Kidney glomerular epithelial cell (primary cell): ENCODE measurements at regions not wholly inside any gene's neighbourhood (a gene's known extent, or its start where the extent isn't known, plus 50 kb on each side); places are given as distances from the start of the nearest gene placed in this dataset.
"Not testable (repeated sequence)": the region's sequence is repeated elsewhere in the genome, so short reads cannot be mapped to it uniquely, and the experiment has no call there.

ENCODE experiments used
- DNase-seq: peaks from one replicate; lab custom pipeline; 2025; lab: John Stamatoyannopoulos, UW

DNA sequence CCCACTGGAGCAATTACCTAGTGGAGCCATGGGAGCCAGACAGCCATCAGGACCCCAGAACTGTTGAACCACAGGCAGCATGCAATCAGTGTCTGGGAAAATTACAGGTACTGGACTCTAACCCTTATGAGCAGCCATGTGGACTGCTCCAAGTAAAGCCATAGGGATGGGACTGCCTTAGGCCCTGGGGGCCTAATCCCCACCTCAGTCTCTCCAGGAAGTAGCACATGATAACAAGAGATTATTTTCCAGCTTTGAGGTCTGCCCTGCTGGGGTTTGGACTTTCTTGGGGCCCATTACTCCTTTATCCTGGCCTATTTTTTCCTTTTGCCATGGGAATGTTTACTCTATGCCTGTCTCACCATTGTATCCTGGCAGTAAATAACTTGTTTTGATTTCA lies 226.8 kb downstream of the AEBP2 start:
- no peak for DNase-seq

DNA sequence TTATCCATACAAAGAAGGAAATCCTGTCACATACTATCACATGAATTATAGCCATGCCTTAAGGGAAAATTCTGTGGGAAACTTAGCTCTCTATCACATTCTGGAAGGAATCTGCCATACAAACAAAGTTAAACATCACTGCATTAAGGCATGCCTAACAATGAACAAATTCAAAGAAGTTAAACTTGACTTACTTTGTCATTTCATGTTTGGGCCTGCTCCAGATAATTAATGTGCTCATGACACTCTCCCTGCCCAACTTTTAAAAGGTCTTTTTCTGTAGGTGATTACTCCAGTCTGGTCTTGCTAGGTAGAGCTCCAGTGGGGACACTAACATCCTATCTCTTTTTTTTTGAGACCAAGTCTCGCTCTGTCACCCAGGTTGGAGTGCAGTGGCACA lies 230.5 kb downstream of the AEBP2 start:
- DNase-seq, result no peak

DNA sequence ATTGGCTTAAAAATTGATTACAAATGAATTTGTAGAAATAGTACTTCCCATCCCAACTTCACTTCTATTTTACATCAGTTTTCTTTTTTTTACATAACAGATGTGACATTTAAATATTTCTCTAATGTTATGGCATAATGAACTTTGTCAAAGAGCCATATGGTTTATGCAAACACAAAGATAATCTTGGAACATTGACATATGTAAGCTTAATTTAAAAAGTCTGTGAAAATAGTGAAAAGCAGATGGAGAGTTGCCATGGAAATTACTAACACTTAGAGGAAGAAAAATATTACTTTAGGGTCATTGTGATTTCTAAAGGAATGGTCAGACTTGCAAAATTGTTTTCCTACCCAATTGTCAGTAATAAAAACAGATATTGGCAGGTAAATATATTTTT lies 232.4 kb downstream of the AEBP2 start:
- DNase-seq, result no peak

DNA sequence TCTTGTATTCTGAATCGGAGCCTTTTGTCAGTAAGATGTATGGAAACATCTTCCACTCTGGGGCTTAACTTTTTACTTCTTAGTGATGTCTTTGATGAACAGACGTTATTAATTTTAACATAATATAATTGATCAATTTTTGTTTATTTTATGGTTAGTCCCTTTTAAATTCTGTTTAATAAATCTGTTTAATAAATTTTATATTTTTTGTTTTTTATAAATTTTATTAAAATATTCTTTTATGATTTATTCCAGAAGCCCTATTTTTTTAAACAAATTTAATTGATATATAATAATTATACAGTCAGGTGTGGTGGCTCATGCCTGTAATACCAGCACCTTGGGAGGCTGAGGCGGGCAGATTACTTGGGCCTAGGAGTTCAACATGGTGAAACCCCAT lies 235.1 kb downstream of the AEBP2 start:
- no peak for DNase-seq

DNA sequence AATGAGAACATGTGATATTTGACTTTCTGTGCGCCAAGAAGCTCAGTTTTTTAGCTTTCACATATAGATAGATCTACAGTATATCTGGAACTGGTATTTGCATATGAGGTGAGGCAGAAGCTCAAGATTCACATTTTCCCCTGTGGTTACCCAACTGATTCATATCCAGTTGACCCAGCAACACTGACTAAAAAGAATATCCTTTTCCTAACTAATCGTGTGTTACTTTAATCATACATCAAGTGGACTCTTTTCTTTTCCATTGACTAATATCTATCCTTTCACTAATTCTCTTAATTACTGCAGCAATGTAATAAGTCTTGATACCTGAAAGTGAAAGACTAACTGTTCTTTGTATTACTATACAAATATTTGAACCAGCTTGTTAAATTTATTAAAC lies 236.1 kb downstream of the AEBP2 start:
- DNase-seq, result no peak

DNA sequence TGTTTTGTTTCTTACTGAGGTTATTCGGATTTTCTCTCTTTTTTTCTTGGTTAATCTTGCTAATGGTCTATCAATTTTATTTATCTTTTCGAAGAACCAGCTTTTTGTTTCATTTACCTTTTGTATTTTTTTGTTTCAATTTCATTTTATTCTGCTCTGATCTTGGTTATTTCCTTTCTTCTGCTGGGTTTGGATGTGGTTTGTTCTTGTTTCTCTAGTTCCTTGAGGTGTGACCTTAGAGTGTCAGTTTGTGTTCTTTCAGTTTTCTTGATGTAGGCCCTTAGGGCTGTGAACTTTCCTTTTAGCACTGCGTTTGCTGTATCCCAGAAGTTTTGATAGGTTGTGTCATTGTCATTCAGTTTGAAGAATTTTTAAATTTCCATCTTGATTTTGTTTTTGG lies 239.2 kb downstream of the AEBP2 start:
- DNase-seq, result not testable (repeated sequence)

DNA sequence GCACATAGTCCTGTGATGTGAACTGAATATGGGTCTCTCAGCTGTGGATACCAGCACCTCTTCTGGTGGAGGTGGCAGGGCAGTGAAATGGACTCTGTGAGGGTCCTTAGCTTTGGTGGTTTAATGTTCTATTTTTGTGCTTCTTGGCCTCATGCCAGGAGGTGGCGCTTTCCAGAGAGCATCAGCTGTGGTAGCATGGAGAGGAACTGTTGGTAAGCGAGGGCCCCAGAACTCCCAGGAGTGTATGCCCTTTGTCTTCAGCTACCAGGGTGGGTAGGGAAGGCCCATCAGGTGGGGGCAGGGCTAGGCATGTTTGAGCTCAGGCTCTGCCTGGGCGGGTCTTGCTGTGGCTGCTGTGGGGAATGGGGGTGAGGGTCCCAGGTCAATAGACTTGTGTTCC lies 241.7 kb downstream of the AEBP2 start:
- DNase-seq, result no peak

DNA sequence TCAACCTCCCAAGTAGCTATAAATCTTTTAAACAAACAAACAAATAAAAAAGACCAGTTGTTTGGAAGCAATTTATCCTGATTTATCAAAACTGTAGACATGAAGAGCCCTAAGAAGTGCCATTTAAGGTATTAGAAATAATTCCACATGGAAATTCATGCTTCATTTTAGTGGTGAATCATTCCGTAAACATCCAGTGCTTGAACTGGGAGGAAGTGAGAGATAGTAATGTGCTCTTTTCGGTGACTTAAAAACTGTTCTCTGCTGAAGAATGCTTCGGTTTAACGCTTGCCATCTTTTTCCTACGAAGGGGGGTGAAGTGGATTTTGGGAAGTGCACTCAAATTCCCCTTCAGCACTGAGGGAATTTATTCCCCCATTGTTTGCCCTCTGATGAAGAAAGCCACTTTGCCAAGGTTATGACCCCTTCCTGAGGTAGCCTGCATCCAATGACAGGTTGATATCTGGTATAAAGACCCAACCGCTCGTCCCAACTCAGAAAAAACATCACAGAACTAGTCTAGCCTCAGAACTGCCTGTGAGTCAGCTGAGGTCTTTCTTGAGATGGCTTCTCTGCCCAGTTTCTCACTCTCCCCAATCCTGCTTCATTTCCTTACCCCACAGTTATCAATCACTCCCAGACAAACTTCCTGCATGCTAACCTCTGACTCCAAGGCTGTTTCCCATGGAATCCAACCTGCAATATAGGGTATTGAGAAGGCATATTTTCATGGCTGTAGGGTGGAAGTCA lies 244.1 kb downstream of the AEBP2 start:
- peak; percentile 65 for DNase-seq

DNA sequence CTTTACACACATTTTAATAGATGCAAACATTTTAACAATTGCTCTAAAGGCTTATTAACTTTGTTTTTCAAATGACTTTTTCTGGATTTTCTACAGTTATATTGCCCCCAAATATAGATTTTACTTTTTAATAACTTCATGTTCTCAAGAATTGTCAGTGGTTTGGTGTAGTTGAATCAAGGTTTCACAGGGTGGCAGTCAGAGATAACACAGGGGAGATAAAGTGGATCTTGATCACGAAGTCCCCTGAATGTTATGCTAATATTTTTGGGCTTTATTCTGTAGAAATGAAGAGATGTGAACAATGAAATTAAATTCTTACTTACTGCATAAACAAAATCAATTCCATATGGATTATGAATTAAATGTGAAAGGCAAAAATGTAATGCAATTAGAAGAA lies 248.1 kb downstream of the AEBP2 start:
- no peak for DNase-seq

DNA sequence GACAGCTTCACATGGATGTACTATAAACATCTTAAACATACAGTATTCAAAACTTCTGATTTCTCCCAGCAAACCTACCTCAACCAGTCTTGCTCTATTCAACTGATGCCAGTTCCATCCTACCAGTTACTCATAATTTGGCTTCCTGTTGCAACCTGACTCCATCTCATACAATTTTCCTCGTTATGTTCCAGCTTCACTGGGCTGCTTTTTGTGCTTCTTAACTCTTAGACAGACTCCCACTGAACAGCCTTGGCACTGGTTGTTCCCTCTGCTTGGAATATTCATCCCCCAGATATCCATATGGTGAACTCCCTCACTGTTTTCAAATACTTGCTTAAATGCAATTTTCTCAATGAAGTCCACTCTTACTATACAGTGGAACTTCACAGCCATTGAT lies 249.2 kb downstream of the AEBP2 start:
- DNase-seq, result no peak

DNA sequence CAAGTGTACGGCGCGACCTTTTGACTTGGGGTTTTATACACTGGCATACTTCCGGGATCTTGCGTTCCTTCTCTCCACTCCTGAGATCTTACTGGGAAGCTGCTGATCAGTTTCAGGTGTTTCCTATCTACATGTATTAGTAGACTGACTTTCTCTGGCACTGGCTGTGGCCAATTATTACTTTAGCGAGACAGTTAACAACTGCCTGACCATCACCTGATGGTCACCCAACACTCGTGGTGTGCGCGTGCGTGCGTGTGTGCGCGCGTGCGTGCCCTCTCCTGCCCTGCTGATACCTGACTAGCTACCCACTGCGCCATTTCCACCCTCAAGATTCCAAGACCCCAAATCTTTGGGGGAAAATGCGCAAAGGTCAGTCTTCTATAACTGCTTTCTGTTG lies 249.9 kb downstream of the AEBP2 start:
- no peak for DNase-seq

DNA sequence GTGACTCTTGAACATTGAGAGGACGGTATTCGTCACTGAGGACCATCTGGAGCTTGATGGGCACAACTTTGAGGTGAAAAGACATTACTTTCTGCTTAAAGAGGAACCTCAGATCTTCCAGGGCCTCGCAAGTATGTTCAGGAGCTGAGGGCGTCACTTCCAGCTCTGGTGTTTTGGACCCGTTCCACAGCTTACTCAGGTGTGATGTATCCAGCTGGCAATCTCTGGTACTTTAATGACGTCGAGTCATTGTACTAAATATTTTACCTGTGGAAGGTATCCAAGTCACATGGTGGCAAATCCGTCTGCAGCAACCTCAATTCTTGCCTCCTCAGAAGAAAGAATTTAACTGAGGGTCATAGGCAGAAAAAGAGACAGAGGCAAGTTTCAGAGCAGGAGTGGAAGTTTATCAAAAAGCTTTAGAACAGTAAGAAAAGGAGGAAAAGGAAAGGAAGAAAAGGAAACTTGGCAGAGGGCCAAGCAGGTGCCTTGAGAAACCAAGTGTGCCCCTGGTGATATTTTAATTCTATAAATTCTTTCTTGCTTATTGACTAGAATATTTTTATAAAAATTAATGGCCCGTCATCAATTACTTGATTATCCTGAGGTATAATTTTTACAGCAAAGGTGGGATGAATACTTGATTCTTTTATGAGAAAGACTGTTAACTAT lies 250.6 kb downstream of the AEBP2 start:
- no peak for DNase-seq

DNA sequence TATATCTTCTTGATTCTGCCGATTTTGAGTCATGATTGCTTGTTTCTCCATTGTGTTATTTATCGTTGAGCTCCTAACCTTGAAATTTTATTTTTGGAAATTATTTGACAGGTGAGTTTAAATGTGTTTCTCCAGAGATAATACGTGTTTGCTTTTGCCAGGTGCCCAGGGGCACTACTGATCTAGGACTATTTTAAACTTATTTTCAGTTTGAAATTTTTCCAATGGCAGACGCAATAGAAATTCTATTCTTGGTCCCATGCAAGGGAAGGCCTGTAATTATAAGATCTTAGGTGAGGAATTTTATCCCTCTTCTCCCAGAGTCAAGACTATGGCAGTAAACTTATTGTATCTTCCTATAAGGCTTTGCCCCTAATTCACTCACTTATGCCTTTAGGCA lies 252.8 kb downstream of the AEBP2 start:
- DNase-seq, result no peak

DNA sequence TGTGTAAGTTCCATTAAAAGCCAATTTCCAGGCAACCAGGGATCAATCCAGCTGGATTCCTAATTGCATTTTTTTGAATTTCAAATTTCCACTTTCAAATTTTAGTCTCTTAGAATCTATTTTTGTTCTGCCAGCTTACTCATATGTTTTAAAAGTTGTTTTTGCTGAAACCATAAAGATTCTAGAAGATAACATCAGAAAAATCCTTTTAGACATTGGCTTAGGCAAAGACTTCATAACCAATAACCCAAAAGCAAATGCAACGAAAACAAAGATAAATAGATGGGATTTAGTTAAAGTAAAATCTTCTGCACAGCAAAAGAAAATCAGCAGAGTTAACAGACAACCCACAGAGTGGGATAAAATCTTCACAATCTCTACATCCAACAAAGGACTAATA lies 253.3 kb downstream of the AEBP2 start:
- no peak for DNase-seq

DNA sequence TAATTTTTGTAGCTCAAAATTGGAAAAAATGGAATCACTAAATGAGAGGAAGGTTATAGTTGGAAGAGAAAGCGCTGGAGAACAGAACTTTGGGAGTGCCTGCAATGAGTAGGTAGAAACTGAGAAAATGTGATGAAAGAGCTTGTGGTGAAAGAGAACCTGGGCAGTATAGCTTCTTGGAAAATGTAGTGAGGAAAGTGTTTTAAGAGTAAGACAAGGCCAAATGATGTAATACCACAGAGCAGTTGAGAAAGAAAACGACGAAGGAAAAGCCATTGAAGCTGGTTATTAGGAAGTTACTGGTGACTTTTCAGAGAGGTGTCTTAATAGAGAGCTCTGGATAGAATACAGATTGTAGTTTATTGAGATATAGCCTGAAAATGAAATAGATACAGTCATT lies 255.3 kb downstream of the AEBP2 start:
- DNase-seq, result no peak

DNA sequence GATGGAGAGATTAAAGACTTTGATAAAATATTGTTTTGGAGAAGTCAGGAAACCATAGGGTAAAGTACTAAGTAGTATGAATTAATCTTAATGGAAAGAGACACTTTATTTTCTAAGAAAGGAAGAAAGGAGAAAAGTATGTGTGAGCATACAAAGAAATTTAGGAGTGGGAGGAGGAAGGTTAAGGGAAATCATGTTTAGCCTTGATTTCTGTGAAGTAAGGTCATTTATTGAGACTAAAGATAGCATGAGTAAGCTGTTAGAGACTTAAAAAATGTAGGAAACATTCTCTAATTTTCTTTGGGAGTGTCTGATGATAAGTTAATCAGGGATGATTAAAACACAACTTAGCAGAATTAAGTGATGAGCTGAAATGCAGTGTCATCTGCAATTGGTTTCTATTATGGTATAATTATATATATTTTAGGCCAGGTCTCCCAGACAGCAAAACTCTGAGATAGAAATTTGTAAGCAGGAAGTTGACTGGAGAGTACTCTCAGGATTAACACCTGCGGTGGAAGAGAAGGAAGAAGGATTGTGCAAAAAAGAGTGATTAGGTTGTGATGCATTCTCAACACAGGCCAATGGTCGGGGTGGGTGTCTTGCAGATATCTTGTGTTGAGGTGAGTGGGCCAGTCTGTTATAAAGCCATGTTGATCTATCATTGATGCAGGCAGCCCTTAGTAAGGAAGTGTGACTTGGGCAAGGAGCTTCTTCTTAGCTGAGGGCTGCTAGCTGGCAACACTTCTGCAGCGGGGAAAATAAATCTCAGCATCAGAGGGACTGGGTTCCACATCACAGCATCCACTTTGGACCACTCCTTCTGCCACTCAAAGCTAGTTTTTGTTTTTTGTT lies 256.2 kb downstream of the AEBP2 start:
- DNase-seq, result peak; percentile 15

DNA sequence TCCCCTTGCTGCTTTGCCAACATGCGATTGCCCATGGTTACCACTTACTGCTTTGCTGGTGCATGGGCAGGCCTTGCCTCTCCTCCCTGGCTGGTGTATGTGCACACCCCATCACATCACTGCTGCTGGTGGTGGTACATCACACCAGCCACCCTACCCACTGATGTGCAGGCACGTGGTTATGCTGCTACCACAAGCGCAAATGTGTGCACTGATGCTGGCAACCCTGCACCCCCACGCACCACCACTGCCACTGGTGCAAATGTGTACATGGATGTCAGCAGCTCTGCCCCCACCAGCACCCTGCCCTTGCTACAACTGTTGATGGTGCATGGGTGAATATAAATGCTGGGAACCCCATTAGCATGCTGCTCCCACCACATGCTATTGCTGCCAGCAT lies 261.7 kb downstream of the AEBP2 start:
- DNase-seq, result no peak

DNA sequence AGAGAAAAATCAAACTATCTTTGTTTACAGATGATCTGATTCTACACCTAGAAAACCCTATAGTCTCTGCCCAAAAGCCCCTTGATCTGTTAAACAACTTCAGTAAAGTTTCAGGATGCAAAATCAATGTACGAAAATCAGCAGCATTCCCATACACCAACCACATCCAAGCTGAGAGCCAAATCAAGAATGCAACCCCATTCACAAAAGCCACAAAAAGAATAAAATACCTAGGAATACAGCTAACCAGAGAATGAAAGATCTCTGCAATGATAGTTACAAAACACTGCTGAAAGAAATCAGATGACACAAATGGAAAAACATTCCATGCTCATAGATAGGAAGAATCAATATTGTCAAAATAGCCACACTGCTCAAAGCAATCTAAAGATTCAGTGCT lies 265.7 kb downstream of the AEBP2 start:
- no peak for DNase-seq

DNA sequence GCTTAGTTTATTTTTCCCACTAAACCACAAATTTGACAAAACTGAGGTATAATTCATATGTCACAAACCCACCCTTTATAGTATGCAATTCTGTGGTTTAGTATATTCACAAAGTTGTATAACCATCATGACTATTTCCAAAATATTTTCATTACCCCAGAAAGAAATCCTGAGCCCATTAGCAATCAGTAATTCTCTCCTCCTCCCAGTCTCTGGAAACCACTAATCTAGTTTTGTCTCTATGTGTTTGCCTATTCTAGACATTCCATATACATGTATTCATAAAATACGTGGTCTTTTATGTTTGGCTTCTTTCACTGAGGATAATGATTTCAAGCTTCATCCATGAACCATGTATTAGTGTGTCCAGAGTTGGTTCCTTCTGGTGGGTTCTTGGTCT lies 267.6 kb downstream of the AEBP2 start:
- DNase-seq, result no peak

DNA sequence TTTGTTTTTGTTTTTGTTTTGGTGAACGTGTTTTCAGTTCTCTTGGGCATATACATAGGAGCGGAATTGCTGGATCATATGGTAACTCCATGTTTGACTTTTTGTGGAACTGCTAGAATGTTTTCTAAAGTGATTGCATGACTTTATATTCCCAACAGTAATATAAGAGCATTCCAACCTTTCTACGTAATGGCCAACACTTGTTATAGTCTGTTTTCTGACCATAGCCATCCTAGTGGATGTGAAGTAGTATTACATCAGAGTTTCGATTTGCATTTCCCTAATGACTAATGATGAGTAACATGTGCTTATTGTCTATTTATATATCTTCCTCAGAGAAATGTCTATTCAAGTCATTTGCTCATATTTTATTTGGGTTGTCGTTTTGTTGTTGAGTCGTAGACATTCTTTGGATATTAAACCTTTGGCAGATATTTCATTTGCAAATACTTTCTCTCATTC lies 268.7 kb downstream of the AEBP2 start:
- no peak for DNase-seq

DNA sequence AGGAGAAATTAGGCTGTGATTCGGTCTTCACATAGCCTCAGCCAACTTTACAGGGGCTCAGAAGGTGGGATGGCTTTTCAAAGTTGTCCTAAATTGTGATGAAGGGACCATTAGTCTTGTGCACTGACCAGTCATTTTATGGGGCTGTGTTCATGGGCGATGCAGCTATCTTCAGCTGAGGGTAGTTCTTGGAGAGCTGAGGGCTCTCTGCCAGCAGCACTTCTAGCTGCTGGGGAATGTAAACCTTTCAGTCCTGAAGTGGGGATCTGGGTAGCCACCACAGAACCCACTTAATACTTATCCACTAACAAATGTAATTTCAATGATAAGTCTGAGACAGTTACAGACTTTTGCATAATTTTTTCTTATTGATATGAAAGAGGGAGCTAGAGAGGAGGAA lies 270.6 kb downstream of the AEBP2 start:
- no peak for DNase-seq

DNA sequence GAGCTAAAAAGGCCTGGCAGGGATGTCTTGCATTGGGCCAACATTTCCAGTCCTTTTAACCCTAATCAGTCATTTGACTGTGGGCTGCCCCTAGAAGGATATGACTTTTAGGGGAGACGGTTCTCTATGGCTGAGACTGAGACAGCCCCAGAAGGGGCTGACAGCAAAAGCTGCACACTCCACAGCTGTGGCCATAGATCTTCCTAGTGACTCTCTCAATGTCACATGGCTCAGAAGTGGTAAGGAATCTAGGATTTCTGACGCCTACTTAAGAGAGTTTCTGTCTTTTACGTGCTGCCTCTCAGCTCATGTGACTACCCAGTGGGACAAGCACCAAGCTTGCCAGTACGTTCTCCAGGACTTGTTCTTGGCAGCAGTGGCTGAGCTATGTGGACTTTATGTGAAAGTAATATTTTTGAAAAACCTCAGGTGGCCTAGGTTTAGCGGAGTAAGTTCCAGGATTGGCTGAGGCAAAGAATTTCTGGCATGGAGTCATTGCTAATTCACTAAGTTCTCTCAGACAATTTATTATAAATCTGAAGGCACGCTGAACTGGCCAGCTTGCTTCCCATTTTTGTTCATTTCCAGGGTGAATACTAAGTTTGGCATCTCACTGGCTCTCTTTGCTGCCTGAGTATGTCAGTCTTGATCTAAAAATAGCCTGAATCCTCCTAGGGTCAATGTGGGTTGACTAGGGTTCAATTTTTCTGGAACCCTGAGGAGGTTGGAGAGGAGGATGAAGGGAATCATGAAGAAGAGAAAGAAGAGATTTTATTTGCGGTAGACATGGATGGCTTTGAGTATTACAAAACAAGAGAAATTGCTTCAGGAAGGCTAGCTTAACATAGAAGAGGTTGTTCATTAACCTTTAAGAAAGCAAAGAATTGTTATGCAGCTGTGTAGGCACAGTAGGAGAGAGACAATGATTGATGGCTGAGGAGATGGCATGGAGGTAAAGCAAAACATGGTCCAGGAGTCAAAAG lies 271.8 kb downstream of the AEBP2 start:
- peak; percentile 98 for DNase-seq
